Activated CD4-positive, alpha-beta T cell treated with anti-CD3 and anti-CD28 coated beads for 36 hours (primary cell): ENCODE measurements at regions not wholly inside any gene's neighbourhood (a gene's known extent, or its start where the extent isn't known, plus 50 kb on each side); places are given as distances from the start of the nearest gene placed in this dataset.

Experiments used
- ATAC-seq: fragments of 200-7000 bp; cut with Tn5 transposase; one replicate; pipeline ENCODE4 v1.10.0; 2021; ENCODE audit warnings: mild to moderate bottlenecking, moderate library complexity
- CTCF ChIA-PET: fragments of 350-600 bp; sonication (Branson Sonifier 250); formaldehyde crosslinking; loops from one replicate; lab custom pipeline; 2021; ENCODE audit warnings: antibody characterized with exemption; lab: Charles Lee
- POLR2A ChIA-PET: fragments of 350-600 bp; sonication (Branson Sonifier 250); formaldehyde crosslinking; loops from one replicate; lab custom pipeline; 2021; ENCODE audit warnings: antibody characterized with exemption, inconsistent platforms; lab: Charles Lee
- DNase-seq: peaks from one replicate; pipeline ENCODE4 v3.0.0-alpha.2; 2020
- H3K27ac Mint-ChIP-seq: one replicate; pipeline ENCODE4 v1.8.0; 2021; ENCODE audit warnings: mixed read lengths
- H3K27me3 Mint-ChIP-seq: one replicate; pipeline ENCODE4 v1.8.0; 2021; ENCODE audit warnings: mixed read lengths
- H3K36me3 Mint-ChIP-seq: one replicate; pipeline ENCODE4 v1.8.0; 2021; ENCODE audit warnings: low read depth, mixed read lengths
- H3K4me1 Mint-ChIP-seq: one replicate; pipeline ENCODE4 v1.8.0; 2021; ENCODE audit warnings: mixed read lengths
- H3K4me3 Mint-ChIP-seq: one replicate; pipeline ENCODE4 v1.8.0; 2021; ENCODE audit warnings: mild to moderate bottlenecking, moderate library complexity, mixed read lengths
- H3K9me3 Mint-ChIP-seq: one replicate; pipeline ENCODE4 v1.8.0; 2021; ENCODE audit warnings: low read depth, mixed read lengths
- intact Hi-C, 2 experiments: fragments of 100-400 bp; cut with DNase I in 1 of 2; cut with micrococcal nuclease in 1 of 2; formaldehyde crosslinking; loops; one replicate each; pipeline versions ENCODE4 v1.14.2 to v1.15.1; 2022 to 2024; cut with DNase I, micrococcal nuclease

- no peak for DNase-seq
- ATAC-seq: no peak
- ChIA-PET CTCF (interaction anchor here (0.6 to 1.5 kb wide), 4 partner anchors 8 to 17 kb away, joined by 3 to 7 read pairs (median 4); no protein-coding TSS in a partner anchor), POLR2A (interaction anchor here (0.5 kb wide), 1 partner anchor 186 kb away, joined by 4 read pairs; no protein-coding TSS in a partner anchor)
- H3K36me3 Mint-ChIP-seq: no peaks in the 10 kb centered on the region
- H3K4me3 Mint-ChIP-seq: no peak overlapping the region
- no peaks in the 10 kb centered on the region for H3K27me3 Mint-ChIP-seq
- intact Hi-C loops: no loop called here
- no peaks in the 10 kb centered on the region for H3K4me1 Mint-ChIP-seq
- no peaks in the 10 kb centered on the region for H3K9me3 Mint-ChIP-seq
- H3K27ac Mint-ChIP-seq: no peak overlapping the region
Observed at GRCh38 chr4:102440498-102440897, 60.7 kb upstream of the NFKB1 start.

GRCh38 chr4:102441978-102442911 lies 58.9 kb upstream of the NFKB1 start:
- POLR2A ChIA-PET: no interaction called here
- ATAC-seq (no peak), DNase-seq (no peak)
- intact Hi-C loops: no loop called here
- Mint-ChIP-seq H3K4me3 (no peak overlapping the region), H3K36me3 (no peaks in the 10 kb centered on the region), H3K27ac (no peak overlapping the region), H3K4me1 (peaks cover 3% of the 10 kb centered on the region), H3K27me3 (no peaks in the 10 kb centered on the region), H3K9me3 (no peaks in the 10 kb centered on the region)
- CTCF ChIA-PET: interaction anchor here (1.0 kb wide), 1 partner anchor 649 kb away, joined by 3 read pairs; no protein-coding TSS in a partner anchor

- intact Hi-C loops: loop anchor here (5.0 kb wide), 2 partner anchors 383 to 648 kb away; partner anchors contain the start of gene UBE2D3 (in 1 of the 2)
- ATAC-seq (no peak), DNase-seq (no peak)
- H3K4me3 Mint-ChIP-seq: no peak overlapping the region
- no peaks in the 10 kb centered on the region for H3K36me3 Mint-ChIP-seq
- no peaks in the 10 kb centered on the region for H3K9me3 Mint-ChIP-seq
- ChIA-PET CTCF (interaction anchor here (0.7 to 2.2 kb wide), 5 partner anchors 7 to 565 kb away, joined by 3 to 9 read pairs (median 5); no protein-coding TSS in a partner anchor), POLR2A (no interaction called here)
- no peaks in the 10 kb centered on the region for H3K27me3 Mint-ChIP-seq
- no peak overlapping the region for H3K27ac Mint-ChIP-seq
- H3K4me1 Mint-ChIP-seq: peaks cover 12% of the 10 kb centered on the region
Observed at GRCh38 chr4:102444752-102445151, 56.4 kb upstream of the NFKB1 start.

GRCh38 chr4:102445213-102445612 lies 55.9 kb upstream of the NFKB1 start:
- no peak overlapping the region for H3K4me3 Mint-ChIP-seq
- no peaks in the 10 kb centered on the region for H3K36me3 Mint-ChIP-seq
- DNase-seq (no peak), ATAC-seq (no peak)
- no peak overlapping the region for H3K27ac Mint-ChIP-seq
- POLR2A ChIA-PET: no interaction called here
- intact Hi-C loops: loop anchor here (5.0 kb wide), 2 partner anchors 382 to 647 kb away; partner anchors contain the start of gene UBE2D3 (in 1 of the 2)
- H3K4me1 Mint-ChIP-seq: peaks cover 16% of the 10 kb centered on the region
- H3K9me3 Mint-ChIP-seq: no peaks in the 10 kb centered on the region
- CTCF ChIA-PET: interaction anchor here (0.6 to 2.2 kb wide), 9 partner anchors 8 to 564 kb away, joined by 3 to 9 read pairs (median 4); no protein-coding TSS in a partner anchor
- H3K27me3 Mint-ChIP-seq: no peaks in the 10 kb centered on the region

GRCh38 chr4:102447413-102447812 lies 53.7 kb upstream of the NFKB1 start:
- POLR2A ChIA-PET: no interaction called here
- H3K4me3 Mint-ChIP-seq: no peak overlapping the region
- ATAC-seq: peak; percentile 37

GRCh38 chr4:102449751-102450352 lies 51.3 kb upstream of the NFKB1 start:
- Mint-ChIP-seq H3K27me3 (no peaks in the 10 kb centered on the region), H3K27ac (no peak overlapping the region), H3K4me1 (peaks cover 54% of the 10 kb centered on the region), H3K36me3 (no peaks in the 10 kb centered on the region), H3K4me3 (no peak overlapping the region), H3K9me3 (no peaks in the 10 kb centered on the region)
- CTCF ChIA-PET: interaction anchor here (0.6 to 2.6 kb wide), 5 partner anchors 130 to 329 kb away, joined by 4 to 16 read pairs (median 4); no protein-coding TSS in a partner anchor
- intact Hi-C loops: loop anchor here (1.0 to 5.0 kb wide), 8 partner anchors 51 to 649 kb away; partner anchors contain the start of genes NFKB1 (in 2 of the 2), BDH2 (in 1 of the 2) and UBE2D3 (in 1 of the 2)
- POLR2A ChIA-PET: no interaction called here
- ATAC-seq (peak; percentile 86), DNase-seq (peak; percentile 69)

More at GRCh38 chr4:102447413-102447812, 53.7 kb upstream of the NFKB1 start:
- intact Hi-C loops: loop anchor here (5.0 kb wide), 2 partner anchors 380 to 645 kb away; partner anchors contain the start of gene UBE2D3 (in 1 of the 2)
- no peaks in the 10 kb centered on the region for H3K27me3 Mint-ChIP-seq
- no peaks in the 10 kb centered on the region for H3K9me3 Mint-ChIP-seq
- H3K4me1 Mint-ChIP-seq: peaks cover 35% of the 10 kb centered on the region
- no peak overlapping the region for H3K27ac Mint-ChIP-seq
- CTCF ChIA-PET: interaction anchor here (0.8 to 2.6 kb wide), 6 partner anchors 15 to 645 kb away, joined by 3 to 16 read pairs (median 6); no protein-coding TSS in a partner anchor
- peak; percentile 16 for DNase-seq
- H3K36me3 Mint-ChIP-seq: no peaks in the 10 kb centered on the region

- ATAC-seq: no peak
- H3K27me3 Mint-ChIP-seq: no peaks in the 10 kb centered on the region
- no peak overlapping the region for H3K27ac Mint-ChIP-seq
- intact Hi-C loops: loop anchor here (2.0 to 5.0 kb wide), 2 partner anchors 51 to 648 kb away; partner anchors contain the start of genes BDH2 (in 1 of the 2) and NFKB1 (in 1 of the 2)
- no peak for DNase-seq
- no peaks in the 10 kb centered on the region for H3K9me3 Mint-ChIP-seq
- no peak overlapping the region for H3K4me3 Mint-ChIP-seq
- peaks cover 55% of the 10 kb centered on the region for H3K4me1 Mint-ChIP-seq
- no peaks in the 10 kb centered on the region for H3K36me3 Mint-ChIP-seq
- CTCF ChIA-PET: interaction anchor here (1.0 kb wide), 1 partner anchor 86 kb away, joined by 3 read pairs; no protein-coding TSS in a partner anchor
- POLR2A ChIA-PET: no interaction called here
Observed at GRCh38 chr4:102451266-102451665, 49.9 kb upstream of the NFKB1 start.
